GM12872 (cell line): ENCODE measurements at regions not wholly inside any gene's neighbourhood (a gene's known extent, or its start where the extent isn't known, plus 50 kb on each side); places are given as distances from the start of the nearest gene placed in this dataset.

Experiments used
- TF ChIP-seq, protein P1 (sequence below): IDR thresholded peaks from 3 replicates; pipeline ENCODE4 v1.5.1; 2011; ENCODE audit warnings: low read depth, mild to moderate bottlenecking, low read length, moderate library complexity; ENCODE audit not compliant: insufficient read depth

DNA sequence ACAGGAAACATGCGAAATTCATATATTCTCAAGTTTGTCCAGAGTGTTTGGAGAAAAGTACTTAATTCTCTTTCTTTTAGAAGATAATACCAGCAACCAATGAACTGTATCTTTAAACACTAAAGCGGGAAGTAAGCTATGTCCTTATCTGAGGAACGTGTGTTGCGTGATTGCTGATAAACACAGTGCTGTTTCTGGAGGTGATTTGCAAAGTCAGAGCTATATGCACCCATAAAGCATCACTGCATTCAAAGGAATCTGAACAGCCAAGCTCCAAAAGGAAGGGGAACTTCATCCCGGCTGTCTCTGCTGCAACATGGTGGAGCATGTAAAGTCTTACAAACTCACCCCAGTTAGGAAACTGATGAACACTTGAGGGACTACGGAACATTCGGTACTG is 271.7 kb upstream of the FN1 start:
- TF ChIP-seq, protein P1, sequence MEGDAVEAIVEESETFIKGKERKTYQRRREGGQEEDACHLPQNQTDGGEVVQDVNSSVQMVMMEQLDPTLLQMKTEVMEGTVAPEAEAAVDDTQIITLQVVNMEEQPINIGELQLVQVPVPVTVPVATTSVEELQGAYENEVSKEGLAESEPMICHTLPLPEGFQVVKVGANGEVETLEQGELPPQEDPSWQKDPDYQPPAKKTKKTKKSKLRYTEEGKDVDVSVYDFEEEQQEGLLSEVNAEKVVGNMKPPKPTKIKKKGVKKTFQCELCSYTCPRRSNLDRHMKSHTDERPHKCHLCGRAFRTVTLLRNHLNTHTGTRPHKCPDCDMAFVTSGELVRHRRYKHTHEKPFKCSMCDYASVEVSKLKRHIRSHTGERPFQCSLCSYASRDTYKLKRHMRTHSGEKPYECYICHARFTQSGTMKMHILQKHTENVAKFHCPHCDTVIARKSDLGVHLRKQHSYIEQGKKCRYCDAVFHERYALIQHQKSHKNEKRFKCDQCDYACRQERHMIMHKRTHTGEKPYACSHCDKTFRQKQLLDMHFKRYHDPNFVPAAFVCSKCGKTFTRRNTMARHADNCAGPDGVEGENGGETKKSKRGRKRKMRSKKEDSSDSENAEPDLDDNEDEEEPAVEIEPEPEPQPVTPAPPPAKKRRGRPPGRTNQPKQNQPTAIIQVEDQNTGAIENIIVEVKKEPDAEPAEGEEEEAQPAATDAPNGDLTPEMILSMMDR = no peak

DNA sequence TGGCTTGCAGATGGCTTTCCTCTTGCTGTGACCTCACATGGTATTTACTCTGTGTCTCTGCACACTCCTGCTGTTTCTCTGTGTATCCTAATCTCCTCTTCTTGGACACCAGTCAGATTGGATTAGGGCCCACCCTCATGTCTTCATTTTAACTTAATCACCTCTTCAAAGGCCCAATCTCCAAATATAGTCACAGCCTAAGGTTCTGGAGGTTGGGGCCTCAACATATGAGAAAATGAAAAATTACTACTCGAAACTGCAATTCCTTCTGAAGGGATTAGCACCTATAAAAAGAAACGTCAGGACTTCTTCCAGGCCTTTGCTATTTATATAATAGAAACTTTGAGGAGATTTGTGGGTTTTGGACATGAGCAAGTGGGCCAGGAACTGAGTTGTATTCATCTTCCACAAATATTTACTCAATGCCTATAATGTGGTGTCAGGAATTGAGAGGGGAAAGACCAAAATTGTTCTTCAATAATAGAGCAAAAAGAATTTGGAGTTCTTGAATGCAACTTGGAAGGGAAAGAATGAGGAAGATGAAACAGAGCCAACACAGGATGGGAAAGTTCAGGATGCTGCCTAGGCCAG is 270.0 kb upstream of the FN1 start:
- TF ChIP-seq, protein P1 = no peak

DNA sequence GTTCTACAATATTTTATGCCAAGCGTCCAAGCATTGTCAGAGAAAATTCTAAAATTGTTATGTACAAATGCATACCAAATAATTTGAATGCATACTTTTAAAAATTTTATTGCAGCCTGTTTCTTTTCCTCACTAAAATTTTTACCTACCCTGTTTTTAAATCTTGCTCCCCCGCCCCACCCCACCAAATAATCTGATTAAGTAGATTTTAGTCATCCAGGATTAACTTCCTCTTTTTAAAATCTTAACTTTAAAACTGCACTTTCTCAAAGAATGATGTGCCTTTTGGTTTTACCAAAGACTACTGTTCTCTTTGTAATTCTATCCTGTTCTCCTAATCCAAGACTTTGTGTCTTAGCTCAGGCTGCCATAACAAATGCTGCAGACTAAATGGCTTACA is 269.4 kb upstream of the FN1 start:
- TF ChIP-seq, protein P1 = no peak

DNA sequence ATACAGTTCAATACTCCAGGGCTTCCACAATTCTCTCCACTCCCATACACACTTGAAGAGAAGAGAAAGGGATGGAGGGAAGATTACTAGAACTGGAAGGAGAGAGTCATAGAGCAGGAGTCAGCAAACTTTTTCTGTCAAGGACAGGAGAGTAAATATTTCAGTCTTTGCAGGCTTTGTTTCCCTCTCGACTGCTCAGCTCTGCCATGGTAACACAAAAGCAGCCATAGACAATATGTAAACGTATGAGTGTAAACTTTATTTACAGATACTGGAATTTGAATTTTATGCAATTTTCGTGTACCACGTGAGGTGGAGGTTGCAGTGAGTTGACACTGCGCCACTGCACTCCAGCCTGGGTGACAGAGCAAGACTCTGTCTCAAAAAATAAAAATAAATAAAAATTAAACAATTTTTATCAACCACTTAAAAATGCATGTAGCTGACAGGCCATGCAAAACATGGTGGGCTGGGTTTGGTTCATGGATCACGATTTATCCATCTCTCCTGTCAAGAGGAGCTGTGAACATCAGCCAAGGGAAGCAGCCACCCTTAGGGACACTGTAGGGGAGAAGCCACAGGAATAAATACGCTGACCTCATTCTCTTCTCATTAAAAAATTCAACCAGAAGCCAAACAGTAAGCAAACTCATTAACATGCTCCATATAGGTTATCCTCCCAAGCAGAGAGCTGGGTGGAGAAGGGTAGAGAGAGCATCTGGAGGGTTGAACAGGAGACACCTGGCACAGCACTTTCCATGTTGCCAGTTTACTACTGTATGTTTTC is 266.4 kb upstream of the FN1 start:
- TF ChIP-seq, protein P1 = no peak

DNA sequence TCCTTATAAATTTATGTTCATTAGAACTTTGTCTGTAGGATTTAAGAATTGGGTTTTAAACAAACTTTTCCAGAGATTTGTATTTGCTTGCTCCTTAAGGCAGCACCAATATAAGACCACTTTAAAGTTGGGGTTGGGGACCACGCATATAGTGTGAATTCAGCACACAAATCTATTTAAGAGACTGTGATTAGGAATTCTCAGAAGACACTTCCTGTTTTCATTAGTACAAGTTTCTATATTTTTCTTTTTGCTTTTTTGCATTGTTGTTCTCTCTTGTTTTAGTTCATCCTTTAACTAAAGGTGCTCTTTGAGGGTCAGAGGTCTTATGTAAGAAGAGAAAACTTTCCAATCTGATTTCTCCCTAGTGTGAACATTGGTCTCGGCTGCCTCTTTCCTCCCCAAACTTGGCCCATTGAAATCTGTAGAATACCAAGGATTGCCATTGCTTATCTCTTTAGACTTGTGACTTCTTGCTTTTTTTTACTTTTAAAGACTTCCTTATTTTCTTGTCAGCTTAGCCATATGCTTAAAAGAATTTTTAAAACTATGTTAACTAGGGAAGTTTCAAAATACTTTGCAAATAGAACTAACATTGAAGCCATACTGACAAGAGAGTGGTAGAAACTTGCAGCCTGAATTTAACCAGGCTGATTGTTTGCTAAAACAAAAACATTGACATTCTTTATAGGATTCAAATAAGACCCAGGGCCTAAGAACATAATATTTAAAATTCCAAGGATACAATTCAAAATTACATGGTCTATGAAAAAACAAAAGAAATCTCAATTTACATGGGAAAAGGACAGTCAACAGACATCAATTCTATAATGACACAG is 264.1 kb upstream of the FN1 start:
- TF ChIP-seq, protein P1 = no peak

DNA sequence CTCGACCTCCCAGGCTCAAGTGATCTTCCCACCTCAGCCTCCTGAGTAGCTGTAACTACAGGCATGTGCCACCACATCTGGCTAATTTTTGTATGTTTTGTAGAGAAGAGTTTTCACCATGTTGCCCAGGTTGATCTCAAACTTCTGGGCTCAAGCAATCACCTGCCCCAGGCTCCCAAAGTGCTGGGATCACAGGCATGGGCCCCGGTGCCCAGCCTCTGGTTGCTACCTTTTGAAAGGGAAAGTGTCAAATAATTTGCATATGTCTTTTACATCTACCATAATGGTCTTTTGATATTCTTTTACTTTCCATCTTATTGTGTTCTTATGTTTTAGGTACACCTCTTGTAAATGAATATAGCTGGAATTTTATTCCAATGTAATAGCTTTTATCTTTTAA is 263.1 kb upstream of the FN1 start:
- TF ChIP-seq, protein P1 = no peak

DNA sequence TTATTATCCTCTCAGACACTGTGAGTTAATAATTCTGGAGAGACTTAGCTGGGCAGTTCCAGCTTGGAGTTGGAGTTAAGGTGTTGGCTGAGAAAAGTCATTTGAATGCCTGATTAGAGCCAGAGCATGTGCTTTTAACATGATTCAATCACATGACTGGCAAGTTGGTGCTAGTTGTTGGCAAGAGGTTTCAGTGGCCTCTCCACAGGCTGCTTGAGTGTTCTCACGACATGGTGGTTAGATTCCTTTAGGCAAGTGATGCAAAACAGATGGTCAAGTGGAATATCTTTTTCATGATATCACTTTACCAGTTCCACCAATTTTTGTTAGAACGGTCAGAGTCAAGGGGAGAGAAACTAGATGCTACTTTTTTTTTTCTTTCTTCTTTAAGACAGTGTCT is 262.7 kb upstream of the FN1 start:
- TF ChIP-seq, protein P1 = no peak
